ENCODE measurements at regions not wholly inside any gene's neighbourhood (a gene's known extent, or its start where the extent isn't known, plus 50 kb on each side); places are given as distances from the start of the nearest gene placed in this dataset.

GRCh38 chr6:66127061-66127460, 420.0 kb upstream of the EYS start:
- TF ChIP-seq CTCF (conservative IDR thresholded peaks at IDR 0.05; ENCODE audit: low read depth, low read length), result no peak
- TF ChIP-seq EZH2 (IDR thresholded peaks at IDR 0.05; ENCODE audit: borderline replicate concordance, low read depth, low read length, poor library complexity, severe bottlenecking), result no peak

Measured in A673 (cell line).